HG02885 (cell line): ENCODE measurements at regions not wholly inside any gene's neighbourhood (a gene's known extent, or its start where the extent isn't known, plus 50 kb on each side); places are given as distances from the start of the nearest gene placed in this dataset.
A peak's percentile ranks its signal among the peaks of the same experiment; 100 is the strongest.

Experiments used
- ATAC-seq: cut with Tn5 transposase; IDR thresholded peaks from one replicate; pipeline ENCODE4 v1.9.1; 2021; ENCODE audit warnings: mild to moderate bottlenecking; ENCODE audit not compliant: unreplicated experiment, poor library complexity

GRCh38 chr20:10911298-10911697 lies 237.5 kb upstream of the JAG1 start:
- no peak for ATAC-seq

GRCh38 chr20:10915815-10916214 lies 242.0 kb upstream of the JAG1 start:
- ATAC-seq: no peak

GRCh38 chr20:10916312-10916711 lies 242.5 kb upstream of the JAG1 start:
- ATAC-seq: no peak

- no peak for ATAC-seq
Observed at GRCh38 chr20:10917826-10918225, 244.0 kb upstream of the JAG1 start.

GRCh38 chr20:10919396-10920140 lies 245.8 kb upstream of the JAG1 start:
- no peak for ATAC-seq

GRCh38 chr20:10920396-10920795 lies 246.6 kb upstream of the JAG1 start:
- no peak for ATAC-seq

- no peak for ATAC-seq
Observed at GRCh38 chr20:10921491-10922010, 247.8 kb upstream of the JAG1 start.

GRCh38 chr20:10922506-10922905 lies 248.7 kb upstream of the JAG1 start:
- no peak for ATAC-seq

GRCh38 chr20:10922941-10923340 lies 249.1 kb upstream of the JAG1 start:
- ATAC-seq: no peak

- no peak for ATAC-seq
Observed at GRCh38 chr20:10924644-10925201, 250.9 kb upstream of the JAG1 start.

- ATAC-seq: no peak
Observed at GRCh38 chr20:10925767-10926166, 252.0 kb upstream of the JAG1 start.

- ATAC-seq: no peak
Observed at GRCh38 chr20:10927011-10927583, 253.3 kb upstream of the JAG1 start.

GRCh38 chr20:10927936-10928840 lies 254.4 kb upstream of the JAG1 start:
- no peak for ATAC-seq

GRCh38 chr20:10928841-10929421 lies 255.1 kb upstream of the JAG1 start:
- ATAC-seq: no peak

- ATAC-seq: no peak
Observed at GRCh38 chr20:10935658-10936402, 262.0 kb upstream of the JAG1 start.

GRCh38 chr20:10936786-10937185 lies 263.0 kb upstream of the JAG1 start:
- ATAC-seq: no peak

GRCh38 chr20:10939331-10939941 lies 265.6 kb upstream of the JAG1 start:
- no peak for ATAC-seq

- ATAC-seq: peak; percentile 98
Observed at GRCh38 chr20:10940941-10941340, 267.1 kb upstream of the JAG1 start.

GRCh38 chr20:10943686-10944265 lies 270.0 kb upstream of the JAG1 start:
- no peak for ATAC-seq
